NCI-H128 (cell line): ENCODE measurements at regions not wholly inside any gene's neighbourhood (a gene's known extent, or its start where the extent isn't known, plus 50 kb on each side); places are given as distances from the start of the nearest gene placed in this dataset.
"Not testable (repeated sequence)": the region's sequence is repeated elsewhere in the genome, so short reads cannot be mapped to it uniquely, and the experiment has no call there.

Experiments
- DNase-seq: peaks from one replicate; lab custom pipeline; 2025; ENCODE audit not compliant: unreplicated experiment; lab: John Stamatoyannopoulos, UW

DNA sequence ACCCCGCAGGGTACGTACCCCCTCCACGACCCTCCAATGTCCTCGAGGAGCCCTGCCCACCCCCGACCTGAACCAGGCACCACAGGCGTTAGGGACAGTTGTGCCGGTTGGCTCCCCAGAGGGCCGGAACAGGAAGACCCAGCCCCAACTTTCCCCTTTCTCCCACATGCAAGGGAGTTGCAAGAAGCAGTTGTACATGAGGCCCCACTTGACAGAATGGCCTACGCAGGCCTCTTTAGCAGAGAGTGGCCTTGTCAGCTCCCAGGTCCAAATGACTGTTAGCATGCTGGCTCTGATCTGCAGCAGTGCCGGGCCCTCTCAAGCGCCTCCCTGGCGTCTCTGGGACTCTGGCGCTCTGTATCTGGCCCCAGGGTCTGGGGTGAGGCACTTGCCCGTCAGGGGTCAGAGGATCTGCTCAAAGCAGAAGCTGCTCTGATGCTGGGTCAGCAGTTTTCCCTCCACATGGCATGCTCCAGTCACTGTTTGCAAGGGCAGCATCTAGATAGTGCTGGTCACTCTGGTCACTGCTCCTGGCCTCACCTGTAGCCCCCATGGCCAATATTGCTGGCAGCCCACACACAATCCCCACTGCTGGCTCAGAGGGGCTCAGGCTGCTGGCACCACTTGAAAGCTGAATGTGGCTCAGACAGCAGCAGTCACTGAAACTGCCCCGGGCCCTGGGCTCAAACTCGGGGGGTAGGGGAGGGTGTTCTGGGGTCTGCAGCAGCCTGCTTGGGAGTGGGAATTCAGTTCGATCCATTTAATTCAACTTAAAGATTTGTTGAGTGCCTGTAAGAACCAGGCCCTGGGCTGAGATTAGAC lies 254.5 kb downstream of the FAM43A start:
- DNase-seq: no peak

DNA sequence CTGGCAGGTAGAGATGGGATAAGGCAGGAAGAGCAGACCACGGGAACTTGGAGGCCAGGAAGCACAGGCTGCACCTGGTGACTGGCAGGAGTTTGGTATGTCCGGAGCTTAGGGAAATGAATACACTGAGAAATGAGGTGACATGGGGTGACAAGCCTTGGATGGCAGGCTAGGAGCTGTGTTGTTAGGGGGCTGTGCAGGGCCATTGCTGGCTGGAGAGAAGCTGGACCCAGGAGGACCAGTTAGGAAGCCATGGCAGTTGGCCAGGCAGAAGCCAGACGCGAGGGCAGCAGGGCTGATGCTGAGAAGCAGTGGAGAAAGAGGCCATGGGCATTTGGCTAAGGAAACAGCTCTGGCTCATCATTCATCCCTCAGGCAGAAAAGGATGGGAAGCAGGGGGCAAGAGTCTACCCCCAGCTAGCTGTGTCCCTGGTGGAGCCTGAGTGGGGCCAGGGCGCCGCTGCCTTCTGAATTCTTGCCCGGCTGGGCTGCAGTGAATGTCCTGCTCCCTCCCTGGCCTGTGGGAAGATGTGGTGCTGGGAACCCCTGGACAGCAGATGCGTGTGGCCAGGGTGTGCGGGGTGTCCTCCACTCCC lies 255.8 kb downstream of the FAM43A start:
- no peak for DNase-seq

DNA sequence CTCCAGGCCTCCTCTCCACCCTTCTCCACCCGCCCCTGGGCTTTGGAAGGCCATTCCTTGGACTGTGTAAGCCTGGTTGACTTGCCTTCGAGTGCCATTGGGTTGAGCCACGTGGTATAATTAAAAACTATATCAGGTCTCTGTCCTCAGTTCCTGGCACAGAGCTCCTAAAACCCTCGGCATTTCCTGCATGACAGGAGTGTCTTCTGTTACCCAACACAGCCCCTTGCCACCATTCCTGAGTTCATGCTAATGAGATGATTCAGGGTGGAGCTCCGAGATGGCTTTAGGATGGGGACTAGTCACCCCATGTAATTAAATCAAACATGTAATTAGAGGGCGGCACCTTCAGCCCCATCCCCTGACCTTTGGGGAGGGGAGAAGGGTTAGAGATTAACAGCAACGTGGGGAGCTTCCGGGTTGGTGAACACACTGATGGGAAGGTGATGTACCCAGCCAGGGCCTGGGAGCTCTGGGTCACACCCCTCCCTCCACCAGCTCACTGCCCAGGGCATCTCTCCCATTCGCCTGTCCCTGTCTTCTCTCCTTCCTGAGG lies 256.4 kb downstream of the FAM43A start:
- no peak for DNase-seq

DNA sequence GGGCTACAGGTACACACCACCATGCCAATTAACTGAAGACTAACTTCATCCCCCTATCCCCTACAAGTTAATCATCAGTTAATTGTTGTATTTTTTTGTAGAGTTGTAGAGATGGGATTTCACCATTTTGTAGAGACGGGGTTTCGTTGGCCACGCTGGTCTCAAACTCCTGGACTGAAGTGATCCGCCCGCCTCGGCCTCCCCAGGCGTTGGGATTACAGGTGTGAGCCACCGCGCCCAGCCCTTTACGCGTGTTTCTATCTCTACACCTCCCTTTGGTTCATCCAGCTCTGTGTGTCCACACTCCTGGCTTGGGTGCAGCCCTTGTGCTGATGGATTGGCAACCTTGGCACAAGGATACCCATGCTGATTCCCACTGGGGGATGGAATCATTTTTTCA lies 258.8 kb downstream of the FAM43A start:
- DNase-seq: no peak

DNA sequence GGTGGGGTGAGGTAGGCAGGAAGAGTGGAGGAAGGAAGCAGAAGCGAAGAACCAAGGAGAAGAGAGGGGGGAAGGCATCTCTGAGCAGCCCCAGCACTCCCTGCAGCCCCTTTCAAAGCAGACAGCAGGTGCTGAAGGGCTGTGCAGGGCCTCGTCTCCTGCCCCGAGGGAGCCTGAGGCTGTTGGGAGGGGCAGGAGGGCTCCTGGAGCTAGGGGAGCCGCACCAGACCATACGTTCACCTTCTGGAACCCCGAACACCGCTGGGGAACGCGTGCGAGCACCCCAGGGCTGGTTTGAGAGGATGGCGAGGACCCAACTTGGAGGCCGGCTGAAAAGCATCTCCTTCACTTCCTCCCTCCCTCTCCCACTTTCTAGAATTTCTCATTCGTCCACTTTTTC lies 259.8 kb downstream of the FAM43A start:
- DNase-seq: no peak

DNA sequence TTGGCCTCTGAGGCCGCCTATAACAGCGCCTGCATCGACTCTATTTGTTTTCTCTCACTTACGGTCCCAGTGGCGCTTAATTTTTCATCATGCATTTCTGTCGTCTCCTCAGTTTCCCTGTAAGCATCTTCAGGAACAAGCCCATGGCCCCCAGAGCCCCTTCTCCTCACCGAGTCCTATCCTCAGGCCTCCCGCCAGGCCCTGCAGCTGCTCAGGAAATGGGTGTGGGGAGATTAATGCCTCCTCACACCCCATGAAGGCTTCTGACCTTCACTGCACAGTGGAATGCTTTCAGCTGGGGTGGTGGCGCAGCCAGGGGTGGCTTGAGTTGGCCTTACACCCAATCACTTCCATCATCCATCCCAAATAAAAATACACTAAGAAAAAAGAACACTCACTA lies 260.4 kb downstream of the FAM43A start:
- DNase-seq: no peak

DNA sequence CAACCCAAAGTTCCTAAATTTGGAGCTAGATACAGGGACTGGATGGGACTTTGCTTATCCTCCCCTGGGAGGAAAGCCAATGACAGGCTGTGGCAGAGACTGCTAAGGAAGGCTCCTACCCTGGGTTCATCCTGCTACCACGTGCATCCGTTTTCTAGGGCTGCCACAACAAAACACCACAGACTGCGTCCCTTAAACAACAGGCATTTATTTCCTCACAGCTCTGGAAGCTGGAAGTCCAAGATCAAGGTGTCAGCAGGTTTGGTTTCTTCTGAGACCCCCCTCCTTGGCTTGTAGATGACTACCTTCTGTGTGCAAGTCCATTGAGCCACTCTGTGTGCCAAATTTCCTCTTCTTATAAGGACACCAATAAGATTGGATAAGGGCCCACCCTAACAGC lies 263.9 kb downstream of the FAM43A start:
- no peak for DNase-seq

DNA sequence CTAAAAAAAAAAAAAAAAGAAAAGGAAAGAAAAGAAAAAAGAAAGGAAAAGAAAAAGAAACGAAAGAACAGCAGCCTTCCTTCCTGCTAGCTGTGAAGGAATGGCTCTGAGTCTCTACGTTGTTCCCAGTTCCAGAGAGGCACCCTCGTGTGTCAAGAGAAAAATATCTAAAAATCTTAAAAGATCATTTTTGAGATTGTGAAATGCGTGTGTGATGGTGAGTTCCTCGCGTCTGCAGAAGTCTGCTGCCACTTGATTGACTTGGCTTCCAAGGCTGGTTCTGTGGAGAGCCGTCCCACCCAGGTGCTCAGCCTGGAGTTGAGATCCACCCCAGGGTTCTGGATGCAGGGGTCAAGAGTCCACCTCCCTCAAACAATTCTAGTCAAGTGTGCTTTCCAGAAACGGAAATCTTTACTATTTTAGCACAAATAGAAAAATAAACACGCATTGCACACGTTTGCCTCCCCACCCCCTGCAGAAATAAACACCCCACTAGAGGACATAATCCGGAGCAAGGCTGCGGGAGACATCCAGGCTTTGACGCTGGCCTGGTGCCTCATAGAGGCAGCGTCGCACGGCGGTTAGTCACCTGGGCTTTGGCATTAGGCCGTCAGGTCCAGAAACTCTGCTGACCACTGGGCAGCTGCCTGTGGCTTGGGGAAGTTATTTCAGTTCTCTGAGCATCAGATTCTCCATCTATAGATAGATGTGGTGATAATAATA lies 265.4 kb downstream of the FAM43A start:
- no peak for DNase-seq

DNA sequence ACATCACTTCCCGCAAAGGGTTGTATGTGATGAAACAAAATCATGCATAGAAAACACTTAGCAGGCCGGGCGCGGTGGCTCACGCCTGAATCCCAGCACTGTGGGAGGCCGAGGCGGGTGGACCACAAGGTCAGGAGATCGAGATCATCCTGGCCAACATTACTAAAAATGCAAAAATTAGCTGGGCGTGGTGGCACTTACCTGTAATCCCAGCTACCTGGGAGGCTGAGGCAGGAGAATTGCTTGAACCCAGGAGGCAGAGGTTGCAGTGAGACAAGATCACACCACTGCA lies 265.9 kb downstream of the FAM43A start:
- not testable (repeated sequence) for DNase-seq

DNA sequence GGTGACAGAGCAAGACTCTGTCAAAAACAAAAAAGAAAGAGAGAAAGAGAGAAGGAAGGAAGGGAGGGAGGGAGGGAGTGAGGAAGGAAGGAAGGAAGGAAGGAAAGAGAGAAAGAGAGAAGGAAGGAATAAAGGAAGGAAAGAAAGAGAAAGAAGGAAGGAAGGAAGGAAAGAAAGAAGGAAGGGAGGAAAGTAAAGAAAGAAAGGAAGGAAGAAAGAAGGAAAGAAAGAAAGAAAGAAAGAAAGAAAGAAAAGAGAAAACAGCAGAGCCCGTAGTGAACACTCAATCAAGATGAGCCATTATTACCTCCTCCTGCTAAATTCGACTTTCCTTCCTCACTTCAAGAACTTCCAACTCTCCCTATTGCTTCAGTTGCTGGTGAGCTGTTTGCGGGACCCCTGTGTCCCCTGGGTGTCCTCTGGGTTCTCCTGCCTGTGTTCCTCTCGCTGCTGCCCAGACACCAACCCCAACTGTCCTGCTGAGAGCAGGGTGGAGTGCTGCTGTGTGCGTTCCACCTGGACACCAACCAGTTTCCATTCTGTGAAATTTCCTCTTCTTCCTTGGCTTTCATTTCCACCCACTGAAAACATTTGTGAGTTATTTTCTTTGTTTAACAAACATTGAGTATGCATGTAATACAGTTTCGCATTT lies 266.4 kb downstream of the FAM43A start:
- no peak for DNase-seq

DNA sequence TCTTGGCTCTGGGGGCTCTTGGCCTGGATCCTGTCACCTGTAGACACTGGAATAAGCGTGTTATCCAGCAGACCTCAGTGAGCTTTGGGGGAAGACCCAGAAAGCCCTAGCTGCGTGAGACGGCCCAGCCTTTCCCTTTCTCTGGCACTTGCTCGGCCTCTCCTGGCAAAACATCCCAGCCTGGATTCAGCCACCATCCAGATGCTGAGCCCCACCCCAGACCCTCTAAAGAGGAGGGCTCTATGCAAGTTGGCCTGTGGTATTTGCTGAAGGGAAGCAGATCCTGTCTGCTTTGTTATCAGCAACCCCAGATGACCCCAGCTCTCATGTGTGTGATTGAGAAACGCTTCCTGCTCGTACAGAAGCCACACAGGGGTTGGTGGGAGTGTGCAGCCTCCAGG lies 267.2 kb downstream of the FAM43A start:
- DNase-seq: no peak

DNA sequence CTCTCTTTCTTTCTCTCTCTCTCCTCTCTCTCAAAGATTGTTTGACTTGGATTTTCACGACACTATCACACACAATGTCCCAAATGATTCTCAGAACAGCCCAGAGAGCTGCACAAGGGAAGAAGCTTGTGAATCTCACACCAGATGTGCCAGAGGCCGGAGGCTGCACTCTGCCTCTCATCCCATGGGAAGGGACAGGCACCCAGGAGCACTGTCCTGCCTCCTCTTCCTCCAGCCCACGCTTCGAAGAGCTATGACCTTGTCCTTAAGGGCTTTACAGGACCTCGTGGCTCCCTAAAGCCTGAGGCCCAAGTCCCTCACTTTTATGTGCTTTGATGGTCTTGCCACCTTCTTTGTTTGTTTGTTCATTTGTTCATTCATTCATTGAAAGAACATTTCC lies 267.6 kb downstream of the FAM43A start:
- DNase-seq: no peak

DNA sequence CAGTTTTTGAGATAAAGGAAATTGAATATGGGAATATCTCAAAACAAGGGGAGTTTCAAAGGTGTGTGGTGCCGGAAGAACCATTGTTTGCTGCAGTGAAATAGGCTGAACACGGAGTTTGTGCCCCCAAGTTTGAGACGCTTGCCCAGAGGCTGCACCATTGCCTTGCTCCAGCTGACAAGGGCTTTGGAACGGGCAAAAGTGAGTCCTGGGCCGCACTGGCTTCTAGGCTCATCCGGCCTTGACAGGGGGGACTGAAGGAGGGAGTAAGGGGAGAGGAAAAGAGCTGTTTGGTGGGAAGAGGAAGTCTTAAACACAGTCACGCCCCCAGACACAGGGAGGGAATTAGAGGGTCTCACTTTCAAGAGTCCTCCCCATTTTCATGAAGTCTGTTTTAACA lies 269.9 kb downstream of the FAM43A start:
- DNase-seq: no peak

DNA sequence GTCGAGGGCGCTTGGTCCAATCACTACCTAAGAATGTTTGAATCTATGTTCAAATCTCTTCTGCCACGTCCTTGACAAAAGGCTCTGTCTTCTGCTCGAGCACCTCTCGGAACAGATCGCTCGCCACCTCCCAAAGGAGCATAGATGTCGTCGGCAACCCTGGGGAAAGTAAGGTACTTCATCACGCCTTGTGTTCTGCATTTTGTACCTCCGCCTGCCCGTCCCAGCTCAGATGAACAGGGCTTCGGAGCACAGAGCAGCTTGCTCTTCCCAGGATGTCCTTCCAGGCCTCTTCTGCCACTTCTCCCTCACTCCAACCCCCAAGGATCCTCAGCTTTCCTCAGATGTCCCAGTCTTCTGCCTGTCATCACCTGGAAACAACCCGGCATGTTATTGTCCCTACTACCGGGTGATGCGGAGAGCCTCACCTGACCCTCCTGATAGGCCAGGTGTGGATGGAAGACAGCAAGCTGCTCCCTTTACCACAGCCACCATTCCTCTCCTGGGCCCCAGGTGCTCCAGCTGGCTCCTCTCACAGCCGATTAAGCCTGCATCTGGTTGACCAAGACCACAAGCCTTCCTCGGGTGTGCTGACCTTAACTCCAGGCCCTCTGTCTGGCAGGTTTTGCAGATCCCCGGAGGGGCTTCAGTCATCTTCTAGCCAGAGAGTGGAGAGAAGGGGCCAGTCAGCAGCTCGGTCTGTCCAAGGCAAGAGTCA lies 270.5 kb downstream of the FAM43A start:
- no peak for DNase-seq

DNA sequence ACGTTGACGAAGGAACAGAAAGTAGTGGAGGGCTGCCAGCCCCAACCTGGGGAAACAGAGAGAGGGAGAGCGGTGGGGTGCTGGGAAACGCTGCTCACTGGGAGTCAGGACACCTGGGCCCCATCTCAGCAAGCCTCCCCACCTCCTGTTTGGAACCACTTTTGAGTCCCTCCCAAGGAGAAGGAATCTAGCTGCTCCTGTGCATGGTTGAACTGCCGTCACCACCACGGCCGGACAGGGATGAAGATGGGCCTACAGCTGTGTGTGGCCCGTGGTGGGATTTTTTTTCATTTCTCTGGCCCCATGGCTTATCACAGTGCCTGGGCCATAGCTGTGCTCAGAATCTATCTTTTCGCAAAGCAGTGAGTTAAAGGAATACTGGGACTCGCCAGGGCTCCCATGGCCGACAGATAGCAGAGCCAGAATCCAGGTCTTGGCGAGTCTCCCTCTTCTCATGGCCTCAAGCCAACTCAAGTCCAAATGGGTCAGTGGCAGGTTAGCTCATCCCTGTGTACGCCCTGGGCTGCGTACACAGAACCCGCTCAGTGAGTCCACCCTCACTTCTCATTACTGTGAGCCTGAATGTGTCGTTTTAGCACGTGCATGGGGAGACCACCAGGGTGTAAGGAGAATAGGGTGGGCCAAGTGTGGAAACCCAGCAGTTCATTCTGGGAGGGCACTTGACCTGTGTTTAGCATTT lies 271.2 kb downstream of the FAM43A start:
- DNase-seq: no peak

DNA sequence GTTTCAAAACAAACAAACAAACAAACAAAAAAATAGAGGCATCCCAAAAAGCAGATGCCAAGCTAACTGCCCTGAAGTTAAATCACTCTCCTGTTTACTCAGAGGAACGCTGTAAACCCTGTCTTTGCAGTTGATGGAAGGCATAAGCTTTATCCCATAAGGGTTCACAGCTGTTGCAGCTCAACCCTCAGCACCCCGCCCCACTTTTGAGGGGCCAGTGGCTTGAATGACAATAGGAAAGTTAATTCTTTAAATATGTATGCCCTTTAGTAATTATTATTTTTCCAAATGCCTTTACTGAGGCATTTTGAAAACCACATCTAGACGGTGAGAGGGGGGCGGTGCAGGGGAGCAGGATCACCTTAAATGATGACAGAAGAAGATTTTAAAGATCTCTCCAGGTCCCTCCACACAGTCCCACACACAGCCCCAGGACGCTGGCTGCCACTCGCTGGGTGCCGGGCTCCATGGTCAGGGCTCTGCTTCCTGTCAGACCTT lies 272.1 kb downstream of the FAM43A start:
- DNase-seq: no peak

DNA sequence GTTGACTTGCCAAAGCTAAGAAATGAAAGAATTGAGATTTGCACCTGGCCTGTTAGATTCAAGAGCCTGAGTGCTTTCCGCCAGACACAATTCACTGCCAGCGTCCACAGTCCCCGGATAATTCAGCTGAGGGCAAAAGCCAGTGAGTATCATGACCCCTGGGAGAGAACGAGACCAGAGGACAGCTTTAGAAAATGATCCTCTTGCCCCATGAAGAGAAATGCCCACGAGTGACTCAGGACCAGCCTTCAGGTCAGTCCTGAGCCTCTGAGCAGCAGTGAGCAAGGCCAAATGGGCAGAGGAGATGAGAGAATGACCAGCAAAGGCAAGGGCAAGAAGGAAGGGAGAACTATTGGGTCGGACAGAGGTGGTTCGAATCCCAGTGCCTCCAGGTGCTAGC lies 273.5 kb downstream of the FAM43A start:
- DNase-seq: no peak

DNA sequence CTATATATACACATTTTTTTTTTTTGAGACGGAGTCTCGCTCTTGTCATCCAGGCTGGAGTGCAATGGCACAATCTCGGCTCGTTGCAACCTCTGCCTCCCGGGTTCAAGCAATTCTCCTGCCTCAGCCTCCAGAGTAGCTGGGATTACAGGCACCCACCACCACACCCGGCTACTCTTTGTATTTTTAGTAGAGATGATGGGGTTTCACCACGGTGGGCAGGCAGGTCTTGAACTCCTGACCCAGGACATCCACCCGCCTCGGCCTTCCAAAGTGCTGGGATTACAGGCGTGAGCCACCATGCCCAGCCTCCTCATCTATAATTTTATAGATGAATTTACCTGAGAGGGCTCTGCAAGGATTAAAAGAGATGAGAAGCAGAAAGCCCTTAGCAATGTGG lies 274.0 kb downstream of the FAM43A start:
- DNase-seq: not testable (repeated sequence)

DNA sequence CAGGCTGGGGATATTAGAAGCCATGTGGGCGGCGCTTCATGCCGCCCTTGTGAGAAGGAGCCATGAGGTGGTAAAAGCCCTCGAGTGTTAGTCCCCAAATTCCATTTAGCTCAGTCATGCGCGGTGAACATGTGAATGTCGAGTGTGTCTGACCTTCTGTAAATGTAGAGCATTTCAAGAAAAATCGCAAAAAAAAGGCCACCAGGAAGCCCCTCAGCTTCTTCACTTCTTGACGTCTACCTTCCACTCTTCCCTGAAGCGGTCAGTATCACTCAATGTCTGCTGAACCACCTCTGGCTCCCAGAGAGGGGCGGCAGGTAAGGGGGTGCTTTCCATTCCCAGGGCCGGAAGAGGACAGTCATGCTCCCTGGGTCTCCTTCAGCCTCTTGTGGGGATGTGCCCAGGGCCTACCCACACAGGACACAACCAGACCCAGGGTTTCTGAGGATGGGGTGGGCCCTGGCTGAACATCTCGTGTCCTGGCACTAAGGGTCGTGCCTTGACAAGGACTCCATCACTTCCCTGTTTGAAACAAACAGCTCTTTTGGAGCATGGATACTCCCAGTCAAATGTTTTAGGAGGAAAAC lies 274.9 kb downstream of the FAM43A start:
- DNase-seq: no peak

DNA sequence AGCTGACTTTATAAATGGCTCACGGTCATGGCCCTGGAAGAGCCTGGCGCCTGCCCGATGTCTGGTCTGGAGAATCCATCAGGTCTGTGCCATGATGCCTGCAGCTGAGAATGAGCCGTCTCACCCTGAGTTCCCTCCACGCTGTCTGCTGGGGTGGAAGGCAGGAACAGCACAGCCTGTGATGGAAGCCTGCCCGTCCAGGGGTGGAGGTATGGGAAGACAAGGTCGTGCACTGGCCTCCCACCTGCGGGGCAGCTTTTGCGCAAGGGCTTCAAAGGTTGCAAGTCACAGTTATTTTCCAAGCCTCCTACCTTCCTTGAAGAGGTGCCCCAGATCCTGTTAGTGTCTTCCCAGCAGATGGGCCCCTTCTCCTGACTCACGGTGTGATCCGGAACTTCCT lies 275.5 kb downstream of the FAM43A start:
- DNase-seq: no peak
